ENCODE measurements at regions not wholly inside any gene's neighbourhood (a gene's known extent, or its start where the extent isn't known, plus 50 kb on each side); places are given as distances from the start of the nearest gene placed in this dataset.

DNA sequence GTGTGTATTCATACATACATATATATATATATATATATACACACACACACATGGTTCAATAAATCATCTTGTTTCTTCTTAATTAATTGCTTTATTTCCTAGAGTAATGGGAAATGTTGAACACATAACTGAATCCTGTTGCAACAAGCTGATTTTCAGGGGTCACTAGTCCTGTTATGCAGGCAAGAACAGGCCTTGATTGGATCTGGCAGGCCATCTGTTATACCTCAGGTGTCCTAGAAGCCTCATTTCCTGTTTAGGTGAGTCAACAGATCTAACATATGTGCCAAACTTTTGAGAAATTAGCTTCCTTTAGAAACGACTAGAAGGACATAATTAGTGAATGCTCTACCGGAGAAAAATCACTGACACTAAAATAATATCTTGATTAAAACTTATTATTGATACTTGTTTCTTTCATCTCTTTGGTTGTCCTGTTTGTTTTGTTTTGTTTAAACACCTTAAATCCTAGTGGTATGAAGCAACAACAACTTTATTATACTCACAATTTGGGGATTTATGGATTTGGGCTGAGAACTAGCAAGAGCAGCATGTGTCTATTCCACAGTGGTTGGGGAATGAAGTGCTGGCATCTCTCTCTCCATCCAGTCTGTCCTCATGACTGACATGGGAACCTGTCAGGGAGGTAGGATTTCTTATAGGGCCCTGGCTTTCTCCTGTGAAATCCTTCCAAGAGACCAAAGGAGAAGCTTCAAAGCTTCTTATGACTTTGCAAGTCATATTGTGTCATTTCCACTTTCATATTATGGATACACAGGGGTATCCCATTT, 552.6 kb downstream of the NSUN3 start:
- no peak overlapping the region for H3K4me3 Mint-ChIP-seq (ENCODE audit: low read depth)
- H3K4me1 Mint-ChIP-seq (ENCODE audit: low read depth): no peaks in the 10 kb centered on the region
- no peaks in the 10 kb centered on the region for H3K36me3 Mint-ChIP-seq (ENCODE audit: insufficient read depth)
- H3K9me3 Mint-ChIP-seq (ENCODE audit: low read depth): no peaks in the 10 kb centered on the region
- TF ChIP-seq, protein P1, sequence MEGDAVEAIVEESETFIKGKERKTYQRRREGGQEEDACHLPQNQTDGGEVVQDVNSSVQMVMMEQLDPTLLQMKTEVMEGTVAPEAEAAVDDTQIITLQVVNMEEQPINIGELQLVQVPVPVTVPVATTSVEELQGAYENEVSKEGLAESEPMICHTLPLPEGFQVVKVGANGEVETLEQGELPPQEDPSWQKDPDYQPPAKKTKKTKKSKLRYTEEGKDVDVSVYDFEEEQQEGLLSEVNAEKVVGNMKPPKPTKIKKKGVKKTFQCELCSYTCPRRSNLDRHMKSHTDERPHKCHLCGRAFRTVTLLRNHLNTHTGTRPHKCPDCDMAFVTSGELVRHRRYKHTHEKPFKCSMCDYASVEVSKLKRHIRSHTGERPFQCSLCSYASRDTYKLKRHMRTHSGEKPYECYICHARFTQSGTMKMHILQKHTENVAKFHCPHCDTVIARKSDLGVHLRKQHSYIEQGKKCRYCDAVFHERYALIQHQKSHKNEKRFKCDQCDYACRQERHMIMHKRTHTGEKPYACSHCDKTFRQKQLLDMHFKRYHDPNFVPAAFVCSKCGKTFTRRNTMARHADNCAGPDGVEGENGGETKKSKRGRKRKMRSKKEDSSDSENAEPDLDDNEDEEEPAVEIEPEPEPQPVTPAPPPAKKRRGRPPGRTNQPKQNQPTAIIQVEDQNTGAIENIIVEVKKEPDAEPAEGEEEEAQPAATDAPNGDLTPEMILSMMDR (IDR thresholded peaks at IDR 0.05; ENCODE audit: unreplicated experiment): no peak
- H3K27ac Mint-ChIP-seq: no peak overlapping the region
- no peaks in the 10 kb centered on the region for H3K27me3 Mint-ChIP-seq
- no peak for DNase-seq (ENCODE audit: low spot score, unreplicated experiment)

DNA sequence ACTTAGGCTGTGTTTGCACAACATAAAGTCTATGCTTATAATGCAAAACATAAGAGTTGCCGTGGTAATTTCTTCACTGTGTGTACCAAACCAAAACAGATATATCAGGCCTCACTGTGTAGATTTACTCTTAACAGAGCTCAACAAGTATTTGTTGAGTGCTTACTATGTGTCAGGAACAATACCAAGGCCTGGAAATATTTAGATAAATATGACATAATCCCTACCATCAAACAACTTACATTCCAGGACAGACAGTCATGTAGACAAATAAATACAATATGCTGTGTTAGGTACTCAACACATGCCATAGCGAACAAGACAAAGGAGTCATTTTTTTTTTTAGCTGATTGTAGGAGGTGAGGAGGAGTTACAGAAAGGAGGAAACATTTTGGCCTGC, 554.0 kb downstream of the NSUN3 start:
- Mint-ChIP-seq H3K9me3 (ENCODE audit: low read depth) (peaks cover 3% of the 10 kb centered on the region), H3K4me3 (ENCODE audit: low read depth) (no peak overlapping the region), H3K27ac (no peak overlapping the region), H3K4me1 (ENCODE audit: low read depth) (no peaks in the 10 kb centered on the region), H3K36me3 (ENCODE audit: insufficient read depth) (no peaks in the 10 kb centered on the region), H3K27me3 (no peaks in the 10 kb centered on the region)
- no peak for DNase-seq (ENCODE audit: low spot score, unreplicated experiment)
- TF ChIP-seq, protein P1 (IDR thresholded peaks at IDR 0.05; ENCODE audit: unreplicated experiment): no peak

DNA sequence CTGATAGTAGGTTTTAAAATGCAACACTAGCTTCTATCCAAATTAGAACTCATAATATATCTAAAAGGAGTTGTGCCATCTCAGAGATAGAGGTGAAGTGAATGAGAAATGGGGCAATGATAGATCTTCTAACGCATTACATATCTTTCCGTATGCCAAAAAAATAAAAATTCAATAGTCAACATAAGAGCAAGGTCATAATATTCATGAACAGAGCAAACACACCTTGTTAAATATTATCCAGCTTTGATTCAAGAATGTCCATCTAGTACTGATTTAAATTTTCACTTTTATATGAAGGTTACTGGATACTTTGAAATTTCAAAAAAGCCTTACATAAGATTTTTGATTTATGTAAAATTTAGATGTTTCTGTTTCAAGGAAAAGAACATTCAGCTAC, 554.5 kb downstream of the NSUN3 start:
- Mint-ChIP-seq H3K9me3 (ENCODE audit: low read depth) (peaks cover 3% of the 10 kb centered on the region), H3K27me3 (no peaks in the 10 kb centered on the region), H3K27ac (no peak overlapping the region), H3K4me1 (ENCODE audit: low read depth) (no peaks in the 10 kb centered on the region), H3K4me3 (ENCODE audit: low read depth) (no peak overlapping the region), H3K36me3 (ENCODE audit: insufficient read depth) (no peaks in the 10 kb centered on the region)
- TF ChIP-seq, protein P1 (IDR thresholded peaks at IDR 0.05; ENCODE audit: unreplicated experiment): no peak
- no peak for DNase-seq (ENCODE audit: low spot score, unreplicated experiment)

DNA sequence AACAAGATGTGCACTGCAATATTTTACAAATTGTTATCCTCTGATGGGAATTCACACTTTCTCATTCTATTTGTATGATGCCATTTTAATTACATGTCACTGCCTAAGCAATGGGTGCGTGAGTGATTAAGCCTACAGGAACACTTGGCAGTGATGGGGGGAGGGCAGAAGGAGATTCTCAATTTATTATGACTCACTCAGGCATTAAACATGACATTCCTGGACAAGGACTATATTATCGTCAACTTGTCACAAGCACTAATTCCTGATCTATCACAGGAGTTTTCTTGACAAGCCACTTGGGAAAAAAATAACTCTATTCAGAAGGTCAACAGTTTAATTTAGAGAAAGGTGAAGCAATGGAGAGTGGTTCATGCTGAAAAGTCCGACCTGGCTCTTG, 556.8 kb downstream of the NSUN3 start:
- H3K27me3 Mint-ChIP-seq: no peaks in the 10 kb centered on the region
- peaks cover 3% of the 10 kb centered on the region for H3K9me3 Mint-ChIP-seq (ENCODE audit: low read depth)
- DNase-seq (ENCODE audit: low spot score, unreplicated experiment): no peak
- H3K36me3 Mint-ChIP-seq (ENCODE audit: insufficient read depth): no peaks in the 10 kb centered on the region
- no peak overlapping the region for H3K4me3 Mint-ChIP-seq (ENCODE audit: low read depth)
- no peak overlapping the region for H3K27ac Mint-ChIP-seq
- TF ChIP-seq, protein P1 (IDR thresholded peaks at IDR 0.05; ENCODE audit: unreplicated experiment): no peak
- H3K4me1 Mint-ChIP-seq (ENCODE audit: low read depth): no peaks in the 10 kb centered on the region

DNA sequence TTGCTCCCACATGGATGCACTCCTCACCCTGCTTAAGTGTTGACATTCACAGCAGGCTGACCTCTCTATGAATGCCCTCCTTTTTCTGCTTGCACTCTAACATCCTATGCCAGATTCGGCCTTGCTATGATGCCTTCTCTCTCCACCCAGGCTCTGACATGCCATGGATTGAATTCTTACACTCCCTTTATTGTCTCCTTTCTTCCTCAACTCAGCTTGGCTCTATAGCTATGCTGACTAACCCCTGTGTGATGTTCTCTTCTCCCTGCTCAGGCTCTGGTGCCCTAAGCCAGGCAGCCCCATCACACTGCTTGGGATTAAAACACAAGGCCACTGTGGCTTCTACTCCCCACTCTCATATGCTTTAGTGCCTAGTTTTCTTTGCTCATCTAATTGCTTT, 563.7 kb downstream of the NSUN3 start:
- Mint-ChIP-seq H3K36me3 (ENCODE audit: insufficient read depth) (no peaks in the 10 kb centered on the region), H3K4me3 (ENCODE audit: low read depth) (no peak overlapping the region), H3K9me3 (ENCODE audit: low read depth) (peaks cover under 1% of the 10 kb centered on the region), H3K27ac (peak overlapping the region; percentile 5), H3K4me1 (ENCODE audit: low read depth) (peaks cover 6% of the 10 kb centered on the region), H3K27me3 (no peaks in the 10 kb centered on the region)
- DNase-seq (ENCODE audit: low spot score, unreplicated experiment): no peak
- TF ChIP-seq, protein P1 (IDR thresholded peaks at IDR 0.05; ENCODE audit: unreplicated experiment): no peak

Measured in progenitor cell of endocrine pancreas (in vitro differentiated cells).